Vagina (tissue), 2 donors: ENCODE measurements at regions not wholly inside any gene's neighbourhood (a gene's known extent, or its start where the extent isn't known, plus 50 kb on each side); places are given as distances from the start of the nearest gene placed in this dataset.

Experiments used
- CTCF ChIP-seq, 3 experiments: fragments of 450-650 bp in 2 of 3; fragments of 200-600 bp in 1 of 3; sonication (generic) in 1 of 3; IDR thresholded peaks; one replicate each; pipeline ENCODE4 v1.5.1; 2017 to 2019; ENCODE audit warnings: antibody characterized with exemption in 3 of 3, mild to moderate bottlenecking in 2 of 3, moderate library complexity in 2 of 3
- POLR2A ChIP-seq, 2 donors: fragments of 450-650 bp; IDR thresholded peaks; one replicate each; pipeline ENCODE4 v1.6.1; 2017; ENCODE audit warnings: antibody characterized with exemption in 2 of 2, mild to moderate bottlenecking in 2 of 2, moderate library complexity in 2 of 2
- POLR2AphosphoS5 ChIP-seq, 2 donors: sonication (generic); formaldehyde crosslinking; IDR thresholded peaks; one replicate each; pipeline ENCODE4 v1.9.0; 2017; ENCODE audit warnings: antibody characterized with exemption in 2 of 2, mild to moderate bottlenecking in 2 of 2, low read depth in 1 of 2; ENCODE audit not compliant: insufficient read depth in 1 of 2

GRCh38 chr3:76532158-76532822 lies 507.6 kb upstream of the ROBO2 start:
- TF ChIP-seq POLR2A (IDR thresholded peaks at IDR 0.05) (no peak), CTCF (IDR thresholded peaks at IDR 0.05) (no peak), POLR2AphosphoS5 (IDR thresholded peaks at IDR 0.05; ENCODE audit: insufficient read depth in 1 of 2, low read depth in 1 of 2) (no peak)
